RWPE1 (cell line): ENCODE measurements at regions not wholly inside any gene's neighbourhood (a gene's known extent, or its start where the extent isn't known, plus 50 kb on each side); places are given as distances from the start of the nearest gene placed in this dataset.

Experiments
- CTCF ChIA-PET: fragments of 350-600 bp; sonication (Branson Sonifier 250); formaldehyde crosslinking; extraction: SDS; loops from one replicate; lab custom pipeline; 2021; lab: Yijun Ruan, JAX
- POLR2A ChIA-PET: fragments of 400-600 bp; formaldehyde crosslinking; extraction: SDS; loops from one replicate; lab custom pipeline; 2020; ENCODE audit warnings: antibody characterized with exemption; ENCODE audit not compliant: low non-redundant PET; lab: Yijun Ruan, JAX
- DNase-seq: peaks from one replicate; pipeline ENCODE4 v3.0.0; 2012; ENCODE audit warnings: low spot score
- H3K27ac ChIP-seq: fragments of 450-650 bp; 2 replicates; pipeline ENCODE4 v1.5.1; 2017
- TF ChIP-seq, protein P1 (sequence below): fragments of 450-650 bp; conservative IDR thresholded peaks from 2 replicates; pipeline ENCODE4 v1.5.1; 2017; ENCODE audit warnings: low read depth, mild to moderate bottlenecking

DNA sequence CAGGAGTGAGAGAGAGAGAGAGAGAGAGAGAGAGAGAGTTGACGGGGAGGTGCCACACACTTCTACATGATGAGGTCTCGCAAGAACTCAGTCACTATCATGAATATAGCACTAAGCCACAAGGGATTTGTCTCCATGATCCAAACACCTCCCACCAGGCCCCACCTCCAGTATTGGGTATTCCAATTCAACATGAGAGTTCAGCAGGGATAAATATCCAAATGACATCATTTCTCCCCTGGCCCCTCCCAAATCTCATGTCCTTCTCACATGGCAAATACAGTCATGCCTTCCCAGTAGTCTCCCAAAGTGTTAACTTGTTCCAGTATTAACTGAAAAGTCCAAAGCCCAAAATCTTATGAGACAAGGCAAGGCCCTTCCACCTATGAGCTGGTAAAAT, 330.7 kb downstream of the CDH26 start:
- no peak for DNase-seq
- ChIA-PET CTCF (no interaction called here), POLR2A (no interaction called here)
- TF ChIP-seq, protein P1, sequence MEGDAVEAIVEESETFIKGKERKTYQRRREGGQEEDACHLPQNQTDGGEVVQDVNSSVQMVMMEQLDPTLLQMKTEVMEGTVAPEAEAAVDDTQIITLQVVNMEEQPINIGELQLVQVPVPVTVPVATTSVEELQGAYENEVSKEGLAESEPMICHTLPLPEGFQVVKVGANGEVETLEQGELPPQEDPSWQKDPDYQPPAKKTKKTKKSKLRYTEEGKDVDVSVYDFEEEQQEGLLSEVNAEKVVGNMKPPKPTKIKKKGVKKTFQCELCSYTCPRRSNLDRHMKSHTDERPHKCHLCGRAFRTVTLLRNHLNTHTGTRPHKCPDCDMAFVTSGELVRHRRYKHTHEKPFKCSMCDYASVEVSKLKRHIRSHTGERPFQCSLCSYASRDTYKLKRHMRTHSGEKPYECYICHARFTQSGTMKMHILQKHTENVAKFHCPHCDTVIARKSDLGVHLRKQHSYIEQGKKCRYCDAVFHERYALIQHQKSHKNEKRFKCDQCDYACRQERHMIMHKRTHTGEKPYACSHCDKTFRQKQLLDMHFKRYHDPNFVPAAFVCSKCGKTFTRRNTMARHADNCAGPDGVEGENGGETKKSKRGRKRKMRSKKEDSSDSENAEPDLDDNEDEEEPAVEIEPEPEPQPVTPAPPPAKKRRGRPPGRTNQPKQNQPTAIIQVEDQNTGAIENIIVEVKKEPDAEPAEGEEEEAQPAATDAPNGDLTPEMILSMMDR: no peak
- no peak overlapping the region for H3K27ac ChIP-seq

DNA sequence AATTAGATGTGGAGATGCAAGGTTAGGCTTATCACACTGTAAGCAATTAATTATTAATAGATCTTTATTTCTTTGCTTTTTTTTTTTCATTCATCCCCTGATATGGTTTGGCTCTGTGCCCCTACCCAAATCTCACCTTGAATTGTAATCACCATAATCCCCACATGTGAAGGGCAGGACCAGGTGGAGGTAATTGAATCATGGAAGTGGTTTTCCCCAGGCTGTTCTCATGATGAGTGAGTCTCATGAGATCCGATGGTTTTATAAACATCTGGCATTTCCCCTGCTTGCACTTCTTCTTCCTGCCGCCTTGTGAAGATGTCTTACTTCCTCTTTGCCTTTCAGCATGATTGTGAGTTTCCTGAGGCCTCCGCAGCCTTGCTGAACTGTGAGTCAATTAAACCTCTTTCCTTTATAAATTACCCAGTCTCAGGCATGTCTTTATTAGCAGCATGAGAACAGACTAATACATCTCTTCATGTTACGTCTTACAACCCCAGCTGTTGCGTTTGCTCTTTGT, 333.8 kb downstream of the CDH26 start:
- CTCF ChIA-PET: no interaction called here
- POLR2A ChIA-PET: no interaction called here

DNA sequence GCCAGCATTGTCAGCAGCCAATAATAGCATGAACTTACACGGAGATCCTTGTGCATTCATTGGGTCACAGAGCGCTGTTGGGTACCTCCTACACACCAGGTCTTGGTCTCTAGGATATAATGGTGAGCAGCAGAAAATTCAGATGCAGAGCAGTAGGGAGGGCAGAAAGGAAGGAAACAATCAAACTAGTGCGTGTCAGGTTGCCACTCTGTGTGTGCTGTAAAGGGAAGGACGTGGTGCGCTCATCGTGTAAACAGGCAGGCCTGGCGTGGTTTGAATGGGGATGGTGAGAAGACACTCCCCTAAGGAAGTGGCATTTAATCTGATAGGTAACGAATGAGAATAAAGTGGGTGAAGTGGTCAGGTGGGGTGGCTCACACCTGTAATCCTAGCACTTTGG, 336.4 kb downstream of the CDH26 start:
- H3K27ac ChIP-seq: no peak overlapping the region
- ChIA-PET POLR2A (no interaction called here), CTCF (interaction anchor here (1.8 kb wide), 1 partner anchor 32 kb away, joined by 4 read pairs; no protein-coding TSS in a partner anchor)
- TF ChIP-seq, protein P1: no peak
- DNase-seq: no peak

More for the DNA sequence above, 333.8 kb downstream of the CDH26 start:
- no peak overlapping the region for H3K27ac ChIP-seq
- DNase-seq: no peak
- TF ChIP-seq, protein P1: no peak

DNA sequence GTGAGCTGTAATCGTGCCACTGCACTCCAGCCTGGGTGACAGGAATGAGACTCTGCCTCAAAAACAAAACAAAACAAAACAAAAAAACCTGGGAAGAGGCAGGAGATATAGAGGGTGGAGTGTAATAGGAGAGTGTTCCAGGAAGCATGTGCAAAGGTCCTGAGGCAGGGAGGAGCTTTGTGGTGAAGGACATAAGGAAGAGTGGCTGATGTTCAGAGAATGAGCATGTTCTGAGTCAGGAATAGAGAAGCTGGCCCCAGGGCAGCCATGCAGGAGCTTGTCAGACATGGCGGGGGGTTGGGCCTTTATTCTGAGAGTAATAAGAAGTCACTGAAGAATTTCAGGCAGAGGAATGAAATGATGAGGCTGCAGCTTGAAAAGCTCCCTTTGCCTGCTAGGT, 337.0 kb downstream of the CDH26 start:
- ChIA-PET CTCF (interaction anchor here (1.3 to 1.8 kb wide), 2 partner anchors 32 to 84 kb away, joined by 3 to 4 read pairs; no protein-coding TSS in a partner anchor), POLR2A (no interaction called here)
- peak; percentile 50 for DNase-seq
- H3K27ac ChIP-seq: no peak overlapping the region
- TF ChIP-seq, protein P1: no peak

DNA sequence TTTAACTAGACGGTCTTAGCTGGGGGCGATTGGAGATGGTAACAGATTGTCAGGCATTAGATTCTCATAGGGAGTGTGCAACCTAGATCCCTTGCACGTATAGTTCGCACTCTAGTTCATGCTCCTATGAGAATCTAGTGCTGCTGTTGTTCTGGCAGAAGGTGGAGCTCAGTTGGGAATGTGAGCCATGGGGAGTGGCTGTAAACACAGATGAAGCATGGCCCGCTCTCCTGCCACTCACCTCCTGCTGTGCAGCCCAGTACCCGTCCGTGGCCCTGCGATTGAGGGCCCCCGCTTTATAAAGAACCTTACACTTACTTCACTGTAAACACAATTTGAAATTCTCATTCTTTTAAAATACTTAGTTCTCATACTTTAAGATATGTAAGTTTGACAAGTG, 339.4 kb downstream of the CDH26 start:
- TF ChIP-seq, protein P1: no peak

DNA sequence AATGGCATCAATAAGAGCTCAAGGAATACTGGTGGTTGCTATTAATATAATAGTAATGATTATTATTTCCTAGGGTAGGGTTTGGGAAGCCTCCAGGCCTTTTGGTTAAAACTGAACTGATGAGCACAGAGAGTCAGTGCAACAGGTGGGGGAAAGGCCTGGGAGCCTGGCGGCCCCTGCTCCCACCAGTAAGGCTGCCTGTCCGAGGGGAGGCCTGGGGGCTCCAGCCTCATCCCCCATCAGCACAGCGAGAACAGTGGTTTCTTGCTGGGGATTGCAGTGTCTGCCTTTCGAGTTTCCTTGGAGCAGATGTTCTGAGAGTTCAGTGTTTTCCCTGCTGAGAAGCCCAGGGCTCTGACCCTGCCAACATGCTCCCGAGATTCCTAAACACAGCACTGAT, 340.4 kb downstream of the CDH26 start:
- H3K27ac ChIP-seq: no peak overlapping the region
- TF ChIP-seq, protein P1: no peak
- ChIA-PET CTCF (interaction anchor here (0.6 kb wide), 1 partner anchor 391 kb away, joined by 4 read pairs; no protein-coding TSS in a partner anchor), POLR2A (no interaction called here)
- DNase-seq: no peak

More for the DNA sequence above, 339.4 kb downstream of the CDH26 start:
- ChIA-PET POLR2A (no interaction called here), CTCF (interaction anchor here (0.8 to 1.2 kb wide), 3 partner anchors 14 to 29 kb away, joined by 3 to 4 read pairs (median 3); no protein-coding TSS in a partner anchor)
- DNase-seq: no peak
- H3K27ac ChIP-seq: no peak overlapping the region
